Smooth muscle cell (in vitro differentiated cells): ENCODE measurements at regions not wholly inside any gene's neighbourhood (a gene's known extent, or its start where the extent isn't known, plus 50 kb on each side); places are given as distances from the start of the nearest gene placed in this dataset.
"Not testable (repeated sequence)": the region's sequence is repeated elsewhere in the genome, so short reads cannot be mapped to it uniquely, and the experiment has no call there.

Experiments used
- DNase-seq: peaks from one replicate; lab custom pipeline; 2025; ENCODE audit not compliant: unreplicated experiment; lab: John Stamatoyannopoulos, UW
- H2AFZ ChIP-seq: fragments of 200-600 bp; sonication (generic); 2 replicates; pipeline ENCODE4 v1.6.0; 2016; ENCODE audit warnings: antibody characterized with exemption, low read depth, mild to moderate bottlenecking
- H3F3A ChIP-seq: fragments of 200-600 bp; sonication (generic); 2 replicates; pipeline ENCODE4 v1.6.0; 2017; ENCODE audit warnings: antibody characterized with exemption, low read depth
- H3K27ac ChIP-seq: fragments of 200-600 bp; sonication (generic); 2 replicates; pipeline ENCODE4 v1.5.1; 2016; ENCODE audit warnings: low read depth, mild to moderate bottlenecking
- H3K27me3 ChIP-seq: fragments of 200-600 bp; sonication (generic); 2 replicates; pipeline ENCODE4 v1.6.1; 2016; ENCODE audit warnings: low read depth, mild to moderate bottlenecking
- H3K36me3 ChIP-seq: fragments of 200-600 bp; sonication (generic); 2 replicates; pipeline ENCODE4 v1.5.1; 2016; ENCODE audit warnings: low read depth
- H3K4me1 ChIP-seq: fragments of 200-600 bp; sonication (generic); 2 replicates; pipeline ENCODE4 v1.5.1; 2016; ENCODE audit warnings: low read depth
- H3K4me2 ChIP-seq: fragments of 200-600 bp; sonication (generic); 2 replicates; pipeline ENCODE4 v1.6.0; 2016; ENCODE audit warnings: mild to moderate bottlenecking
- H3K4me3 ChIP-seq: fragments of 200-600 bp; sonication (generic); 2 replicates; pipeline ENCODE4 v1.5.1; 2016; ENCODE audit warnings: mild to moderate bottlenecking
- H3K79me2 ChIP-seq: fragments of 200-600 bp; sonication (generic); 2 replicates; pipeline ENCODE4 v1.6.0; 2016; ENCODE audit warnings: low read depth, mild to moderate bottlenecking
- H3K9ac ChIP-seq: fragments of 200-600 bp; sonication (generic); 2 replicates; pipeline ENCODE4 v1.6.0; 2016; ENCODE audit warnings: low read depth
- H3K9me3 ChIP-seq: fragments of 200-600 bp; sonication (generic); replicated peaks from 2 replicates; pipeline ENCODE4 v1.5.1; 2016; ENCODE audit warnings: low read depth
- H4K20me1 ChIP-seq: fragments of 200-600 bp; sonication (generic); 2 replicates; pipeline ENCODE4 v1.6.0; 2016; ENCODE audit warnings: low read depth
- WGBS: methylation state at CpG from one replicate; pipeline ENCODE4 v1.1.7; 2016; ENCODE audit warnings: low lambda C conversion rate; 5-methylcytosine and 5-hydroxymethylcytosine counted together
- TF ChIP-seq, protein P1 (sequence below): fragments of 200-600 bp; sonication (generic); IDR thresholded peaks from 2 replicates; pipeline ENCODE4 v1.5.1; 2017; ENCODE audit warnings: borderline replicate concordance, mild to moderate bottlenecking, antibody characterized with exemption; ENCODE audit not compliant: insufficient read depth, poor library complexity, severe bottlenecking

- 91% methylated on average over 14 of the region's 15 CpGs for WGBS
- H3K4me3 ChIP-seq, result no peak overlapping the region
- no peak for DNase-seq
- H3K4me2 ChIP-seq, result no peak overlapping the region
- H3K27ac ChIP-seq, result no peak overlapping the region
- TF ChIP-seq, protein P1, sequence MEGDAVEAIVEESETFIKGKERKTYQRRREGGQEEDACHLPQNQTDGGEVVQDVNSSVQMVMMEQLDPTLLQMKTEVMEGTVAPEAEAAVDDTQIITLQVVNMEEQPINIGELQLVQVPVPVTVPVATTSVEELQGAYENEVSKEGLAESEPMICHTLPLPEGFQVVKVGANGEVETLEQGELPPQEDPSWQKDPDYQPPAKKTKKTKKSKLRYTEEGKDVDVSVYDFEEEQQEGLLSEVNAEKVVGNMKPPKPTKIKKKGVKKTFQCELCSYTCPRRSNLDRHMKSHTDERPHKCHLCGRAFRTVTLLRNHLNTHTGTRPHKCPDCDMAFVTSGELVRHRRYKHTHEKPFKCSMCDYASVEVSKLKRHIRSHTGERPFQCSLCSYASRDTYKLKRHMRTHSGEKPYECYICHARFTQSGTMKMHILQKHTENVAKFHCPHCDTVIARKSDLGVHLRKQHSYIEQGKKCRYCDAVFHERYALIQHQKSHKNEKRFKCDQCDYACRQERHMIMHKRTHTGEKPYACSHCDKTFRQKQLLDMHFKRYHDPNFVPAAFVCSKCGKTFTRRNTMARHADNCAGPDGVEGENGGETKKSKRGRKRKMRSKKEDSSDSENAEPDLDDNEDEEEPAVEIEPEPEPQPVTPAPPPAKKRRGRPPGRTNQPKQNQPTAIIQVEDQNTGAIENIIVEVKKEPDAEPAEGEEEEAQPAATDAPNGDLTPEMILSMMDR, result no peak
- no peaks in the 10 kb centered on the region for H3K9me3 ChIP-seq
- no peak overlapping the region for H2AFZ ChIP-seq
- no peaks in the 10 kb centered on the region for H3K79me2 ChIP-seq
- H4K20me1 ChIP-seq, result no peaks in the 10 kb centered on the region
- H3K4me1 ChIP-seq, result no peaks in the 10 kb centered on the region
- no peak overlapping the region for H3K9ac ChIP-seq
- H3K36me3 ChIP-seq, result no peaks in the 10 kb centered on the region
- no peaks in the 10 kb centered on the region for H3F3A ChIP-seq
- peaks cover 4% of the 10 kb centered on the region for H3K27me3 ChIP-seq
These were observed 50.5 kb upstream of the OTOS start for GRCh38 chr2:240191001-240191400.

DNA sequence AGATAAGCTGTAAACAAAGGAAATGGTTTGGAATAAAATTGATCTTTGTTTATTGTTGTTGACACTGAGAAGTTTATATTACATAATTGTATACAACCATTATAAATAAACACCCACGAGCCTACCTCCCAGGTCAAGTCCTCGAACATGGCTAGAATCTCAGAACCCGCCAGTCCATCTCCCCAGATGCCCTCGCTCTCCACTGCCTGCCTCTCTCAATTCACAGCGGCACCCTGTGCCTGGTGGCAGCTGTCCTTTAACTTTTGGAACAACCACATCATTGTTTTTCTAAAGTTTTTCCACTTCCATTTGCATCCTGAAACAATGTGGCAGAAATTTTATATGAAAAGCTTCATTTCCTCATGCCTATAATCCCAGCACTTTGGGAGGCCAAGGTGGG is 52.2 kb upstream of the OTOS start:
- Histone ChIP-seq H2AFZ (no peak overlapping the region), H3K27me3 (peaks cover 4% of the 10 kb centered on the region), H4K20me1 (no peaks in the 10 kb centered on the region), H3K79me2 (no peaks in the 10 kb centered on the region), H3K27ac (no peak overlapping the region), H3K4me3 (no peak overlapping the region), H3K9ac (no peak overlapping the region), H3K36me3 (no peaks in the 10 kb centered on the region), H3K4me1 (no peaks in the 10 kb centered on the region), H3K9me3 (no peaks in the 10 kb centered on the region), H3F3A (no peaks in the 10 kb centered on the region), H3K4me2 (no peak overlapping the region)
- DNase-seq, result no peak
- TF ChIP-seq, protein P1, result no peak
- WGBS, result 89% methylated on average over 5 of the region's 5 CpGs

GRCh38 chr2:240194341-240194762 is 53.9 kb upstream of the OTOS start:
- H3K27ac ChIP-seq, H3K79me2 ChIP-seq, DNase-seq, H3K9ac ChIP-seq, H3K4me1 ChIP-seq, H3K9me3 ChIP-seq, H3F3A ChIP-seq, H3K4me2 ChIP-seq, H2AFZ ChIP-seq, H3K27me3 ChIP-seq, H3K4me3 ChIP-seq, H3K36me3 ChIP-seq, H4K20me1 ChIP-seq: not testable (repeated sequence)
- WGBS, result 49% methylated on average over 10 of the region's 10 CpGs

DNA sequence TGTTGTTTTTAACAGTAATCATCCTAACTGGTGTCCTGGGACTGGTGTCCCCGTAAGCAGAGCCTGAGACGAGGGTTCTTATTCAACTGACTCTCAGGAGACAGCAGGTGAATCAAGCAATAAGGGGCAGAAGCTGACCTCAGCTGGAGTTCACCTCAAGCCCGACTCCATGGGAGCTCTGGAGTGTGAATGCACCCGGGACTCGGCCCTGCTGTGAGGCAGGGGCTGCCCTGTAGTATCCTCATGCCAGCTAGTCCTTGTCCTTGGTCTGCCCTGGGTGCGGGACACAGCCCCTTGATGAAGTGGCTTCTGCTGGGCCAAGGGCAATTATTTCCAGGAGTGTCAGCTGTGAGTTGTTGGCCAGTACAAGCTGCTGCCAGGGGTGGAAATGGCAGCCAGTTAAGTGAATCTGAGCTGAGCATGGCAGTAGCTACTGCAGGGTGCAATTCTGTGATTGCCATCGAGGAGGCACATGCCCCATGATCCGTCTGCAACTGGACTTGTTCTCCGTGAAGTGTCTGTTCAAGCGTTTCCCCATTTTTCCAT is 54.9 kb upstream of the OTOS start:
- Histone ChIP-seq H4K20me1 (no peaks in the 10 kb centered on the region), H3F3A (no peaks in the 10 kb centered on the region), H3K79me2 (no peaks in the 10 kb centered on the region)

More for the DNA sequence above, 54.9 kb upstream of the OTOS start:
- Histone ChIP-seq H3K4me2 (no peak overlapping the region), H3K27me3 (peaks cover 4% of the 10 kb centered on the region), H3K36me3 (no peaks in the 10 kb centered on the region), H3K9me3 (no peaks in the 10 kb centered on the region), H3K27ac (no peak overlapping the region), H3K4me1 (no peaks in the 10 kb centered on the region), H3K9ac (no peak overlapping the region), H2AFZ (no peak overlapping the region), H3K4me3 (no peak overlapping the region)
- TF ChIP-seq, protein P1, result no peak
- WGBS, result 93% methylated on average over 10 of the region's 10 CpGs
- DNase-seq, result no peak
